Endothelial cell of umbilical vein (primary cell): ENCODE measurements at regions not wholly inside any gene's neighbourhood (a gene's known extent, or its start where the extent isn't known, plus 50 kb on each side); places are given as distances from the start of the nearest gene placed in this dataset.

Experiments used
- CTCF ChIP-seq, 2 donors: IDR thresholded peaks; 1 replicate in 1 of 2; 2 replicates in 1 of 2; pipeline ENCODE4 v1.5.1; 2011; ENCODE audit warnings: low read length in 2 of 2, mild to moderate bottlenecking in 2 of 2, moderate library complexity in 2 of 2, control low read depth in 1 of 2, inconsistent platforms in 1 of 2, low read depth in 1 of 2; ENCODE audit not compliant: insufficient read depth in 1 of 2; ENCODE audit errors: extremely low read depth in 1 of 2
- EZH2 ChIP-seq: IDR thresholded peaks from 2 replicates; pipeline ENCODE4 v1.6.1; 2012; ENCODE audit warnings: borderline replicate concordance, low read depth, mild to moderate bottlenecking, moderate library complexity, low read length, inconsistent platforms; ENCODE audit not compliant: severe bottlenecking
- FOS ChIP-seq: IDR thresholded peaks from 2 replicates; pipeline ENCODE4 v1.6.1; 2011; ENCODE audit warnings: mild to moderate bottlenecking, low read length, moderate library complexity, borderline replicate concordance; ENCODE audit not compliant: insufficient read depth
- GATA2 ChIP-seq: IDR thresholded peaks from 2 replicates; pipeline ENCODE4 v1.7.0; 2011; ENCODE audit warnings: low read depth, mild to moderate bottlenecking, moderate library complexity, mixed read lengths, low read length; ENCODE audit not compliant: insufficient read length, insufficient read depth
- MAX ChIP-seq: IDR thresholded peaks from 2 replicates; pipeline ENCODE4 v1.6.1; 2011; ENCODE audit not compliant: insufficient read depth, insufficient read length
- POLR2A ChIP-seq: IDR thresholded peaks from 2 replicates; pipeline ENCODE4 v1.6.1; 2012; ENCODE audit warnings: low read depth, mild to moderate bottlenecking, control low read depth, low read length
- POLR2AphosphoS5 ChIP-seq: IDR thresholded peaks from 2 replicates; pipeline ENCODE4 v1.6.1; 2012; ENCODE audit warnings: low read depth, mild to moderate bottlenecking, control low read depth, low read length, moderate library complexity; ENCODE audit not compliant: insufficient read depth

GRCh38 chr22:26796785-26797184 lies 139.4 kb downstream of the MIAT start:
- TF ChIP-seq POLR2A (no peak), CTCF (IDR thresholded peaks at IDR 0.05; ENCODE audit: extremely low read depth in 1 of 2, insufficient read depth in 1 of 2, low read depth in 1 of 2, low read length in 2 of 2) (no peak), MAX (no peak), EZH2 (no peak), POLR2AphosphoS5 (no peak), FOS (no peak), GATA2 (no peak)
